ENCODE measurements at regions not wholly inside any gene's neighbourhood (a gene's known extent, or its start where the extent isn't known, plus 50 kb on each side); places are given as distances from the start of the nearest gene placed in this dataset.

- no peak for TF ChIP-seq CTCF (conservative IDR thresholded peaks at IDR 0.05 in 1 of 2, IDR thresholded peaks at IDR 0.05 in 1 of 2; ENCODE audit: low read depth in 1 of 2, low read length in 2 of 2)
- TF ChIP-seq EZH2 (IDR thresholded peaks at IDR 0.05; ENCODE audit: low read length, missing control alignments), result no peak
Observed at GRCh38 chr20:1807394-1807793, 87.8 kb upstream of the SIRPA start.

Data from fibroblast of lung (primary cell).